B cell (primary cell): ENCODE measurements at regions not wholly inside any gene's neighbourhood (a gene's known extent, or its start where the extent isn't known, plus 50 kb on each side); places are given as distances from the start of the nearest gene placed in this dataset.

Experiments
- CTCF ChIP-seq: fragments of 200-600 bp; IDR thresholded peaks from one replicate; pipeline ENCODE4 v1.8.0; 2022; ENCODE audit warnings: antibody characterized with exemption, mild to moderate bottlenecking
- EZH2 ChIP-seq: IDR thresholded peaks from 2 replicates; pipeline ENCODE4 v1.6.1; 2012; ENCODE audit warnings: borderline replicate concordance, low read depth, mild to moderate bottlenecking, moderate library complexity, low read length; ENCODE audit not compliant: insufficient read depth, poor library complexity, severe bottlenecking

- TF ChIP-seq CTCF (no peak), EZH2 (no peak)
These were observed 661.6 kb downstream of the QKI start for GRCh38 chr6:164075981-164076615.
